ENCODE measurements at regions not wholly inside any gene's neighbourhood (a gene's known extent, or its start where the extent isn't known, plus 50 kb on each side); places are given as distances from the start of the nearest gene placed in this dataset.

DNA sequence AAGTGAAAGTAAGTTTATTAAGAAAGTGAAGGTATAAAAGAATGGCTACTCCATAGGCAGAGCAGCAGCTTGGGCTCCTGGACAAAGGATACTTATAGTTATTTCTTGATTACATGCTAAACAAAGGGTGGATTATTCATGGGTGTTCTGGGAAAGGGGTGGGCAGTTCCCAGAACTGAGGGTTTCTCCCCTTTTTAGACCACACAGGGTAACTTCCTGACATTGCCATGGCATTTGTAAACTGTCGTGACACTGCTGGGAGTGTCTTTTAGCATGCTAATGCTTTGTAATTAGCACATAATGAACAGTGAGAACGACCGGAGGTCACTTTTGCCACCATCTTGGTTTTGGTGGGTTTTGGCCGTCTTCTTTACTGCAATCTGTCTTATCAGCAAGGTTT is 557.6 kb downstream of the SPRY1 start:
- H3K36me3 ChIP-seq, result no peaks in the 10 kb centered on the region
- H3K9me3 ChIP-seq (ENCODE audit: severe bottlenecking), result no peaks in the 10 kb centered on the region
- no peak overlapping the region for H3K4me3 ChIP-seq (ENCODE audit: low read depth, low read length)
- TF ChIP-seq, protein P1, sequence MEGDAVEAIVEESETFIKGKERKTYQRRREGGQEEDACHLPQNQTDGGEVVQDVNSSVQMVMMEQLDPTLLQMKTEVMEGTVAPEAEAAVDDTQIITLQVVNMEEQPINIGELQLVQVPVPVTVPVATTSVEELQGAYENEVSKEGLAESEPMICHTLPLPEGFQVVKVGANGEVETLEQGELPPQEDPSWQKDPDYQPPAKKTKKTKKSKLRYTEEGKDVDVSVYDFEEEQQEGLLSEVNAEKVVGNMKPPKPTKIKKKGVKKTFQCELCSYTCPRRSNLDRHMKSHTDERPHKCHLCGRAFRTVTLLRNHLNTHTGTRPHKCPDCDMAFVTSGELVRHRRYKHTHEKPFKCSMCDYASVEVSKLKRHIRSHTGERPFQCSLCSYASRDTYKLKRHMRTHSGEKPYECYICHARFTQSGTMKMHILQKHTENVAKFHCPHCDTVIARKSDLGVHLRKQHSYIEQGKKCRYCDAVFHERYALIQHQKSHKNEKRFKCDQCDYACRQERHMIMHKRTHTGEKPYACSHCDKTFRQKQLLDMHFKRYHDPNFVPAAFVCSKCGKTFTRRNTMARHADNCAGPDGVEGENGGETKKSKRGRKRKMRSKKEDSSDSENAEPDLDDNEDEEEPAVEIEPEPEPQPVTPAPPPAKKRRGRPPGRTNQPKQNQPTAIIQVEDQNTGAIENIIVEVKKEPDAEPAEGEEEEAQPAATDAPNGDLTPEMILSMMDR (IDR thresholded peaks at IDR 0.05; ENCODE audit: low read depth, low read length), result no peak
- DNase-seq, result no peak
- H3K27me3 ChIP-seq (ENCODE audit: insufficient read depth, low read depth, severe bottlenecking), result no peaks in the 10 kb centered on the region
- no peak overlapping the region for H3K27ac ChIP-seq

DNA sequence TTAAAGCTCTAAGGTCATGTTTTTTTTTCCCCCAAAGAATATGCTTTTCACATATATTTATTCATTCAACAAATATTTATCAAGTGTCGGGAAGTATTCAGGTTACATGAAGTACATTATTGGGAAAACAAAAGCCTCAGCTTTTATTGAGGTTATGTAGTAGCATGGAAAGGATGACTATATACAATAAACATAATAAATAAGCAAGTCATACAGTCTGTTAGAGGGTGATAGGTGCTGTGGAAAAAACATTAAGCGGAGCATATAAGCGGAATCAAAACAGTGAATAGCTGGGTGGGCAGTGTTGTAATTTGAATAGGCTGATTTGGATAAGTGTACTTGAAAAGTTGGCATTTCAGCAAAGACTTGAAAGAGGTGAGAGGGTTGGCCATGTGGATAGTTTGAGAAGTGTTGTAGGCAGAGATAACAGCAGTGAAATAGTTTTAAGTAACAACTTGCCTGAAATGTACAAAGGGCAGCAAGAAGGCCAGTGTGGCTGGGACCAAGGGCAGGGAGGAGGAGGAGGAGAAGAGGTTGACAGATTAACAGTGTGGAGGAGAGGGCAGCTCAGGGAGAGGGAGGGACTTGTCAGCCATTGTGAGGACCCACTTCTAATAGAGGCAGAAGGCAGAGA is 558.7 kb downstream of the SPRY1 start:
- Histone ChIP-seq H3K4me3 (ENCODE audit: low read depth, low read length) (no peak overlapping the region), H3K27me3 (ENCODE audit: insufficient read depth, low read depth, severe bottlenecking) (no peaks in the 10 kb centered on the region), H3K9me3 (ENCODE audit: severe bottlenecking) (no peaks in the 10 kb centered on the region), H3K27ac (no peak overlapping the region), H3K36me3 (no peaks in the 10 kb centered on the region)
- DNase-seq, result no peak
- TF ChIP-seq, protein P1 (IDR thresholded peaks at IDR 0.05; ENCODE audit: low read depth, low read length), result no peak

DNA sequence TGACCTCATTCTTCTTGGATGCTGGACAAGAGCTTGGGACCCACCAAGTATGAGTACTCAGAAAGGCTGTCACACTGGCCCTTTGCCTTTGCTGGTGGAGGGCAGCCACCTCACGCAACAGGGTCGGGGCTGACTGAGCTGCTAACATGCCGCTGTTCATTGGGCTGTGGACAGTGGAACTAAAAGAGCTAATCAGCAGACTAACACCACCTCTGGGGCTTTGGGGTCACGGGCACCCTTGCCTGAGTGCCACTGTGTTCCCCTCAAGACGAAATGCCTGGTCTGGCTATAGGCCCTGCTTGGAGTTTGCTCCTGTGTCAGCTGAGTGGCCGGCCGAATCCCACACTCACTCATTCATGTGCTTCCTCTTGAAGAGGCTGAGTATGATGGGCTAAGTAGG is 559.6 kb downstream of the SPRY1 start:
- TF ChIP-seq, protein P1 (IDR thresholded peaks at IDR 0.05; ENCODE audit: low read depth, low read length), result no peak
- DNase-seq, result no peak

DNA sequence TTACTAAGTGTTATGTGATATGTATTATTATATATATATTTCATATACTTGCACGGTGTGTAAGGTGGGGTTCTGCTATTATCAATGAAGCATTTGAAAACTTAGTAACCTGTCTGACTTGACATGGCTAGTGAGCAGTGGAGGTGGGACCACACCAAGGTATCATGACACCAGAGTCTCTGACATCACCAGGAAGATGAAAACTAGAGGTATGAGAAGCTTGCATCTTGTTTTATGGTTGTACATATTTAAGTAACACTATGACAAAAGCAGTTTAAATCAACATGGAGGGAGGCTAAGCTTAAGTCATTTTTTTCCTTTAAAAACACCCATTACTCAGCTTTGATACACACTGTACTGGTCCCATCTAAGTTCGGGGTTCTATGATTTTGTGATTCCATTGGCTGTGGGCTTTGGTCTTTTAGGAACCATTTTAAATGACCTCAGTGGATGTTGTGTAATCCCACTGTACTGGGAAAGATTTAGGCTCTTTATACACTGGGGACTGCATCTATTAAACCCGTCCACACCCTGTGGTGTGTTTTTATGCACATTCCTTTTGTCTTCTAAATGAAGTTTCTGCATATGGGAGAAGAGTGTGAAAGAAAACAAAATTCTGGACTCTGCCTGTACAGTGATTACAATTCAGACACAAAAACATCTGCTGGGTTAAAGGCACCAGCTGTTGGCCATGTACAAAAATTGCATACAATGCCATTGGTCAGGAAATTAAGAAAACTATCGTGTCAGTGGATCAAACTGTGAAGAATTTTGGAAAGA is 570.6 kb downstream of the SPRY1 start:
- Histone ChIP-seq H3K36me3 (no peaks in the 10 kb centered on the region), H3K27ac (no peak overlapping the region), H3K4me3 (ENCODE audit: low read depth, low read length) (no peak overlapping the region), H3K27me3 (ENCODE audit: insufficient read depth, low read depth, severe bottlenecking) (no peaks in the 10 kb centered on the region), H3K9me3 (ENCODE audit: severe bottlenecking) (no peaks in the 10 kb centered on the region)
- TF ChIP-seq, protein P1 (IDR thresholded peaks at IDR 0.05; ENCODE audit: low read depth, low read length), result no peak
- no peak for DNase-seq

More for the DNA sequence above, 559.6 kb downstream of the SPRY1 start:
- Histone ChIP-seq H3K4me3 (ENCODE audit: low read depth, low read length) (no peak overlapping the region), H3K27ac (no peak overlapping the region), H3K36me3 (no peaks in the 10 kb centered on the region), H3K27me3 (ENCODE audit: insufficient read depth, low read depth, severe bottlenecking) (no peaks in the 10 kb centered on the region), H3K9me3 (ENCODE audit: severe bottlenecking) (no peaks in the 10 kb centered on the region)

DNA sequence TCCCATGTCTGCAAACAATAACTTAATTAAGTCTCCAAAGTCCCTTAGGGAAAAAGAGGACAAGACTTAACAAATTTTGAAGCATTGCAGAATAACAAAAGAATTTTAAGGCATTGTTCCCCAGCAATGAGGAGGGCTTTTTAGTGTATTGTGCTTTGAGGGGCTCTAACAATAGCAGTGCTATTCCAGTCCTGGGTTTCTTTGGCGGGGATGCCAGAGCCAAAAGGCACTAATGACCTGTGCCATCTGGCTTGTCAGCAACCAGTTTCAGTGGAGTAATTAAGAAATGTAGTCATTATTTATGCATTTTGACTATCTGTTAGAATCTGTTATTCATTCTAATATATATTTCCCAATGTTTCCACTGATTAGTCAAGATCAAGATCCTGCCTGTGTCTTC is 575.4 kb downstream of the SPRY1 start:
- no peak for DNase-seq
- no peaks in the 10 kb centered on the region for H3K36me3 ChIP-seq
- TF ChIP-seq, protein P1 (IDR thresholded peaks at IDR 0.05; ENCODE audit: low read depth, low read length), result no peak
- H3K9me3 ChIP-seq (ENCODE audit: severe bottlenecking), result no peaks in the 10 kb centered on the region
- H3K27ac ChIP-seq, result no peak overlapping the region
- no peak overlapping the region for H3K4me3 ChIP-seq (ENCODE audit: low read depth, low read length)
- no peaks in the 10 kb centered on the region for H3K27me3 ChIP-seq (ENCODE audit: insufficient read depth, low read depth, severe bottlenecking)
